A673 (cell line): ENCODE measurements at regions not wholly inside any gene's neighbourhood (a gene's known extent, or its start where the extent isn't known, plus 50 kb on each side); places are given as distances from the start of the nearest gene placed in this dataset.

Source experiments
- BruUV-seq: library from RNA; stranded (reverse); fragments of 400-500 nt; replicated peaks from 2 replicates; lab custom pipeline; 2021; lab: Mats Ljungman, UMichigan
- CTCF ChIA-PET: fragments of 300-600 bp; sonication (Branson Sonifier 250); formaldehyde crosslinking; loops from one replicate; lab custom pipeline; 2022; ENCODE audit warnings: antibody characterized with exemption; lab: Charles Lee
- POLR2A ChIA-PET: fragments of 300-600 bp; sonication (Branson Sonifier 250); formaldehyde crosslinking; loops from one replicate; lab custom pipeline; 2022; ENCODE audit warnings: antibody characterized with exemption; ENCODE audit not compliant: low non-redundant PET; lab: Charles Lee
- DNase-seq: peaks from one replicate; pipeline ENCODE4 v3.0.0-alpha.2; 2015; ENCODE audit warnings: low spot score
- H3K27ac ChIP-seq: fragments of 200-600 bp; sonication (generic); 2 replicates; pipeline ENCODE4 v1.5.1; 2016; ENCODE audit warnings: mixed run types, low read depth, mild to moderate bottlenecking, mixed read lengths, antibody characterized with exemption, low read length; ENCODE audit not compliant: poor library complexity, severe bottlenecking
- H3K27me3 ChIP-seq: fragments of 200-600 bp; sonication (generic); replicated peaks from 2 replicates; pipeline ENCODE4 v1.6.1; 2017; ENCODE audit warnings: mixed run types, low read depth, mild to moderate bottlenecking, mixed read lengths, antibody characterized with exemption, low read length; ENCODE audit not compliant: insufficient read depth, poor library complexity
- H3K36me3 ChIP-seq: fragments of 200-600 bp; sonication (generic); 2 replicates; pipeline ENCODE4 v1.6.1; 2016; ENCODE audit warnings: mixed run types, mild to moderate bottlenecking, mixed read lengths, antibody characterized with exemption, low read length; ENCODE audit not compliant: insufficient read depth, poor library complexity, severe bottlenecking
- H3K4me1 ChIP-seq: fragments of 200-600 bp; sonication (generic); 2 replicates; pipeline ENCODE4 v1.6.1; 2017; ENCODE audit warnings: mixed run types, mild to moderate bottlenecking, mixed read lengths, antibody characterized with exemption, low read length; ENCODE audit not compliant: insufficient read depth, poor library complexity, severe bottlenecking
- H3K4me3 ChIP-seq: fragments of 200-600 bp; sonication (generic); 2 replicates; pipeline ENCODE4 v1.5.1; 2016; ENCODE audit warnings: low read depth, mixed run types, mild to moderate bottlenecking, mixed read lengths, low read length; ENCODE audit not compliant: poor library complexity, severe bottlenecking
- H3K9me3 ChIP-seq: fragments of 200-600 bp; sonication (generic); 2 replicates; pipeline ENCODE4 v1.6.1; 2016; ENCODE audit warnings: mixed run types, low read depth, mild to moderate bottlenecking, mixed read lengths, antibody characterized with exemption, low read length; ENCODE audit not compliant: poor library complexity, severe bottlenecking
- EZH2 ChIP-seq: fragments of 200-600 bp; sonication (generic); IDR thresholded peaks from 2 replicates; pipeline ENCODE4 v1.6.1; 2017; ENCODE audit warnings: borderline replicate concordance, low read depth, mild to moderate bottlenecking, mixed read lengths, antibody characterized with exemption, low read length; ENCODE audit not compliant: poor library complexity, severe bottlenecking
- intact Hi-C: fragments of 100-400 bp; cut with micrococcal nuclease; formaldehyde crosslinking; loops from one replicate; pipeline ENCODE4 v1.10.0; 2022; ENCODE audit not compliant: unreplicated experiment
- TF ChIP-seq, protein P1 (sequence below): fragments of 300-800, 200-600 bp; sonication (generic); conservative IDR thresholded peaks from 2 replicates; pipeline ENCODE4 v1.5.1; 2017; ENCODE audit warnings: low read depth, mild to moderate bottlenecking, antibody characterized with exemption, low read length, moderate library complexity, mixed read lengths

DNA sequence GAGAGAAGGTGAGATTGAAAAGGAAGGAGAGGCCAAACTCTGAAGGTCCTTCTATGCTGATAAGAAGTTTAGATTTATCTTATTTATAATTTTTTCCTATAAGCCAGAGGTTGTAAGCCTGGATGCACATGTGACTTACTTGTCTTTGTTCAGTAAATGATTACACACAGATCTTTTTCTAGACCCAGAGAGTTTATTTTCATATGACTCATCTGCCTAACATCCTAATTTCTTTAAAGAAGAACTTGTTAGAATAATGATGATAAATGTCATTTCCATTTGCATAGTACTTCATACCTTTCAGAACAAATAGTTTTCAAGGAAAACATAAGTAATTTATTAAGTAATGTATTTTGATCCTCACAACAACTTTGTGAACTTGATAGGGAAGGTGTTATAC is 434.8 kb upstream of the DPH6 start:
- Histone ChIP-seq H3K4me3 (no peak overlapping the region), H3K27me3 (no peaks in the 10 kb centered on the region), H3K36me3 (no peaks in the 10 kb centered on the region), H3K27ac (no peak overlapping the region), H3K9me3 (no peaks in the 10 kb centered on the region), H3K4me1 (no peaks in the 10 kb centered on the region)
- CTCF ChIA-PET, result no interaction called here
- no peak for DNase-seq
- POLR2A ChIA-PET, result no interaction called here
- no TSS peak for BruUV-seq
- TF ChIP-seq, protein P1, sequence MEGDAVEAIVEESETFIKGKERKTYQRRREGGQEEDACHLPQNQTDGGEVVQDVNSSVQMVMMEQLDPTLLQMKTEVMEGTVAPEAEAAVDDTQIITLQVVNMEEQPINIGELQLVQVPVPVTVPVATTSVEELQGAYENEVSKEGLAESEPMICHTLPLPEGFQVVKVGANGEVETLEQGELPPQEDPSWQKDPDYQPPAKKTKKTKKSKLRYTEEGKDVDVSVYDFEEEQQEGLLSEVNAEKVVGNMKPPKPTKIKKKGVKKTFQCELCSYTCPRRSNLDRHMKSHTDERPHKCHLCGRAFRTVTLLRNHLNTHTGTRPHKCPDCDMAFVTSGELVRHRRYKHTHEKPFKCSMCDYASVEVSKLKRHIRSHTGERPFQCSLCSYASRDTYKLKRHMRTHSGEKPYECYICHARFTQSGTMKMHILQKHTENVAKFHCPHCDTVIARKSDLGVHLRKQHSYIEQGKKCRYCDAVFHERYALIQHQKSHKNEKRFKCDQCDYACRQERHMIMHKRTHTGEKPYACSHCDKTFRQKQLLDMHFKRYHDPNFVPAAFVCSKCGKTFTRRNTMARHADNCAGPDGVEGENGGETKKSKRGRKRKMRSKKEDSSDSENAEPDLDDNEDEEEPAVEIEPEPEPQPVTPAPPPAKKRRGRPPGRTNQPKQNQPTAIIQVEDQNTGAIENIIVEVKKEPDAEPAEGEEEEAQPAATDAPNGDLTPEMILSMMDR, result no peak
- intact Hi-C loops, result no loop called here

GRCh38 chr15:35986191-35986721 is 440.3 kb upstream of the DPH6 start:
- Histone ChIP-seq H3K27ac (no peak overlapping the region), H3K4me1 (no peaks in the 10 kb centered on the region), H3K9me3 (no peaks in the 10 kb centered on the region), H3K27me3 (no peaks in the 10 kb centered on the region), H3K4me3 (no peak overlapping the region), H3K36me3 (no peaks in the 10 kb centered on the region)
- ChIA-PET CTCF (no interaction called here), POLR2A (no interaction called here)
- intact Hi-C loops, result no loop called here
- BruUV-seq, result no TSS peak
- no peak for DNase-seq
- no peak for TF ChIP-seq EZH2

- BruUV-seq, result no TSS peak
- Histone ChIP-seq H3K36me3 (no peaks in the 10 kb centered on the region), H3K4me3 (no peak overlapping the region), H3K27me3 (no peaks in the 10 kb centered on the region), H3K4me1 (no peaks in the 10 kb centered on the region), H3K27ac (no peak overlapping the region), H3K9me3 (no peaks in the 10 kb centered on the region)
- ChIA-PET POLR2A (no interaction called here), CTCF (no interaction called here)
- intact Hi-C loops, result no loop called here
- DNase-seq, result no peak
- TF ChIP-seq, protein P1, result no peak
- TF ChIP-seq EZH2, result no peak
These were observed 441.1 kb upstream of the DPH6 start for GRCh38 chr15:35987056-35987455.

GRCh38 chr15:35991386-35991785 is 445.4 kb upstream of the DPH6 start:
- CTCF ChIA-PET, result no interaction called here
- DNase-seq, result no peak
- Histone ChIP-seq H3K27me3 (no peaks in the 10 kb centered on the region), H3K27ac (no peak overlapping the region), H3K4me1 (no peaks in the 10 kb centered on the region), H3K36me3 (no peaks in the 10 kb centered on the region), H3K9me3 (no peaks in the 10 kb centered on the region), H3K4me3 (no peak overlapping the region)
- TF ChIP-seq, protein P1, result no peak
- no peak for TF ChIP-seq EZH2
- POLR2A ChIA-PET, result no interaction called here
- BruUV-seq, result no TSS peak
- intact Hi-C loops, result no loop called here
